ENCODE measurements at regions not wholly inside any gene's neighbourhood (a gene's known extent, or its start where the extent isn't known, plus 50 kb on each side); places are given as distances from the start of the nearest gene placed in this dataset.
A peak's percentile ranks its signal among the peaks of the same experiment; 100 is the strongest.

- H3K79me2 ChIP-seq (ENCODE audit: control insufficient read depth, insufficient read depth, low read length) = no peaks in the 10 kb centered on the region
- H3K9me3 ChIP-seq (replicated peaks; ENCODE audit: control insufficient read depth, insufficient read depth, low read length) = no peaks in the 10 kb centered on the region
- H4K20me1 ChIP-seq (replicated peaks; ENCODE audit: control insufficient read depth, extremely low read depth, insufficient read depth, low read length) = no peaks in the 10 kb centered on the region
- FAIRE-seq (no peak), DNase-seq (ENCODE audit: low read depth, low spot score) (no peak)
- no peak for TF ChIP-seq GATA2 (IDR thresholded peaks at IDR 0.05; ENCODE audit: insufficient read depth, insufficient read length, low read depth, low read length)
- no peaks in the 10 kb centered on the region for H3K4me1 ChIP-seq (ENCODE audit: control insufficient read depth, extremely low read depth, insufficient read depth, low read length)
- no peak overlapping the region for H3K9ac ChIP-seq (replicated peaks; ENCODE audit: extremely low read depth, insufficient read depth, low read length)
- intact Hi-C loops (cut with micrococcal nuclease) (no loop called here), dilution Hi-C loops (cut with MboI; ENCODE audit: extremely low pct_ligation_motif_present, low sequenced_read_pairs) (no loop called here)
- H2AFZ ChIP-seq (ENCODE audit: low read depth, low read length) = no peak overlapping the region
- H3K4me2 ChIP-seq (ENCODE audit: insufficient read depth, low read length) = no peak overlapping the region
- POLR2A ChIA-PET = no interaction called here
- H3K4me3 ChIP-seq (replicated peaks in 1 of 3; ENCODE audit: insufficient read depth in 1 of 3, low read depth in 1 of 3, low read length in 3 of 3) = no peak overlapping the region
- H3K36me3 ChIP-seq (ENCODE audit: control insufficient read depth in 2 of 2, extremely low read depth in 1 of 2, insufficient read depth in 2 of 2, low read length in 2 of 2) = no peaks in the 10 kb centered on the region
- H3K27me3 ChIP-seq (ENCODE audit: control insufficient read depth in 2 of 2, insufficient read depth in 2 of 2, low read length in 2 of 2) = no peaks in the 10 kb centered on the region
- no TSS peak for BruUV-seq (replicated peaks)
- CTCF ChIA-PET = no interaction called here
- no peaks in the 10 kb centered on the region for H3K9me1 ChIP-seq (replicated peaks; ENCODE audit: control insufficient read depth, extremely low read depth, insufficient read depth, low read length)
- H3K27ac ChIP-seq (ENCODE audit: insufficient read depth, low read depth, low read length) = no peak overlapping the region
Observed at GRCh38 chrX:155774387-155774786, 106.8 kb upstream of the VAMP7 start.

DNA sequence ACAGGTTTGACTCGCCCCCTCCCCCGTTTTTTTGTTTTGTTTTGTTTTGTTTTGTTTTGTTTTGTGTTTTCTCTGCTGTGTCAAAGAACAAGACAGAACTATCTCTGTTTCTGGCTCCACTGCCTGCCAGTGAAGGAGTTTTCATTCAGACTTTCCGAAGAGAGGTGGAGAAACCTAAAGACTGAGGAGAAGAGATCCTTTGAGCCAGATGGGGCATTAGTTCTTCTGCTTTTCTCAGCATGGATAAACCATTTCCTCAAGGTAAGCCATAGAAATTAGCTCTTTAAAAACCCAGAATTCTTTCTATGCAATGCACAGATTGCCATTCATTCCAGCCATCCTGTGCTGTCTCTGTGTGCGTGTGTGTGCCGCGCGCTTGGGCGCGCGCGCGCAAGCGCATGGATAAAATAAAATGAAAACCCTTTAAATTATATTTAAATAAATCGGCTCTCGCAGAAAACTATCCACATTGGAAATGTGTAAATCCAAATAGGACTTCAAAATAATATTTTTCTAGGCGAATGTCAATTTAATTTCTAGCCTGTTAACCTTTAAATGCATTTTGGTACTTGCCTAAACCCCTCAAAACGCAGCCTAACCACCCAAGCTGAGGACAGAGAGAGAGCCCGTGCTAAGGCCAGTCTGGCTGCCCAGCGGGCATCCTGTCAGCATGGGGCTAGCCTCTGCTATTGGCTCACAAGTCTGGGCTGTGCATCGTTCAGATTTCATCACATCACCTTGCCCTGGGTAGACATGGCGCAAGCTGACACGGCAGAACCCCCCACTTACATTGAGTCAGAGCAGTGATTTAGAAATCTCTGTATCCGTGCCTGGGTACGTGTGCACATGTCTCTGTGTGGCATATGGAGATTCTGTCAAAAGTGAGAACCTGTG is 113.0 kb upstream of the VAMP7 start:
- H3K4me3 ChIP-seq (replicated peaks in 1 of 3; ENCODE audit: insufficient read depth in 1 of 3, low read depth in 1 of 3, low read length in 3 of 3) = peak overlapping the region in 1 of 3 experiments; percentile 25
- no peaks in the 10 kb centered on the region for H3K4me1 ChIP-seq (ENCODE audit: control insufficient read depth, extremely low read depth, insufficient read depth, low read length)
- intact Hi-C loops (cut with micrococcal nuclease) = no loop called here
- ChIA-PET CTCF (no interaction called here), POLR2A (no interaction called here)
- BruUV-seq (replicated peaks) = no TSS peak
- H2AFZ ChIP-seq (ENCODE audit: low read depth, low read length) = peak overlapping the region; percentile 15
- H3K79me2 ChIP-seq (ENCODE audit: control insufficient read depth, insufficient read depth, low read length) = no peaks in the 10 kb centered on the region
- H3K27me3 ChIP-seq (ENCODE audit: control insufficient read depth in 2 of 2, insufficient read depth in 2 of 2, low read length in 2 of 2) = no peaks in the 10 kb centered on the region
- H3K9me1 ChIP-seq (replicated peaks; ENCODE audit: control insufficient read depth, extremely low read depth, insufficient read depth, low read length) = no peaks in the 10 kb centered on the region
- dilution Hi-C loops (cut with MboI; ENCODE audit: extremely low pct_ligation_motif_present, low sequenced_read_pairs) = no loop called here
- no peak overlapping the region for H3K9ac ChIP-seq (replicated peaks; ENCODE audit: extremely low read depth, insufficient read depth, low read length)
- peak overlapping the region; percentile 20 for H3K4me2 ChIP-seq (ENCODE audit: insufficient read depth, low read length)
- H3K27ac ChIP-seq (ENCODE audit: insufficient read depth, low read depth, low read length) = no peak overlapping the region
- no peaks in the 10 kb centered on the region for H3K36me3 ChIP-seq (ENCODE audit: control insufficient read depth in 2 of 2, extremely low read depth in 1 of 2, insufficient read depth in 2 of 2, low read length in 2 of 2)
- H4K20me1 ChIP-seq (replicated peaks; ENCODE audit: control insufficient read depth, extremely low read depth, insufficient read depth, low read length) = no peaks in the 10 kb centered on the region
- TF ChIP-seq POLR2A (IDR thresholded peaks at IDR 0.05; ENCODE audit: low read depth, low read length) (no peak), POLR2AphosphoS5 (IDR thresholded peaks at IDR 0.05; ENCODE audit: insufficient read depth, low read depth, low read length) (no peak), EZH2 (IDR thresholded peaks at IDR 0.05; ENCODE audit: borderline replicate concordance, low read depth, low read length, severe bottlenecking) (no peak), CTCF (IDR thresholded peaks at IDR 0.05; ENCODE audit: extremely low read depth in 1 of 2, insufficient read depth in 1 of 2, low read depth in 1 of 2, low read length in 2 of 2) (no peak), FOS (IDR thresholded peaks at IDR 0.05; ENCODE audit: borderline replicate concordance, insufficient read depth, low read length) (no peak), GATA2 (IDR thresholded peaks at IDR 0.05; ENCODE audit: insufficient read depth, insufficient read length, low read depth, low read length) (no peak), JUN (IDR thresholded peaks at IDR 0.05; ENCODE audit: borderline replicate concordance, insufficient read depth, insufficient read length, low read depth) (no peak), MYC (IDR thresholded peaks at IDR 0.05; ENCODE audit: low read depth, low read length) (no peak)
- TF ChIP-seq, protein P1, sequence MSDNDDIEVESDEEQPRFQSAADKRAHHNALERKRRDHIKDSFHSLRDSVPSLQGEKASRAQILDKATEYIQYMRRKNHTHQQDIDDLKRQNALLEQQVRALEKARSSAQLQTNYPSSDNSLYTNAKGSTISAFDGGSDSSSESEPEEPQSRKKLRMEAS (IDR thresholded peaks at IDR 0.05; ENCODE audit: insufficient read depth, insufficient read length) = no peak
- FAIRE-seq (no peak), DNase-seq (ENCODE audit: low read depth, low spot score) (peak; percentile 28)
- H3K9me3 ChIP-seq (replicated peaks; ENCODE audit: control insufficient read depth, insufficient read depth, low read length) = no peaks in the 10 kb centered on the region

All from endothelial cell of umbilical vein (primary cell).